K562 (cell line): ENCODE measurements at regions not wholly inside any gene's neighbourhood (a gene's known extent, or its start where the extent isn't known, plus 50 kb on each side); places are given as distances from the start of the nearest gene placed in this dataset.

Experiments
- ELF1 ChIP-seq: fragments of 200-800 bp; sonication (Bioruptor generic); IDR thresholded peaks from 2 replicates; pipeline ENCODE4 v1.6.1; 2016; ENCODE audit warnings: missing genetic modification characterization, missing compliant biosample characterization
- EZH2 ChIP-seq: IDR thresholded peaks from 2 replicates; pipeline ENCODE4 v1.6.1; 2012; ENCODE audit warnings: low read depth, mild to moderate bottlenecking, inconsistent platforms, low read length, borderline replicate concordance
- GABPB2 ChIP-seq: fragments of 250-450 bp; sonication (Bioruptor Pico); conservative IDR thresholded peaks from 2 replicates; pipeline ENCODE4 v1.5.1; 2021; ENCODE audit warnings: mild to moderate bottlenecking
- JUN ChIP-seq, 2 experiments: sonication (generic) in 1 of 2; formaldehyde crosslinking in 1 of 2; IDR thresholded peaks; 2 replicates each; pipeline versions ENCODE4 v1.6.1 to v1.8.0; 2012 to 2022; ENCODE audit warnings: borderline replicate concordance in 2 of 2, mild to moderate bottlenecking in 2 of 2, improper control_type of control experiment in 1 of 2, low read depth in 1 of 2, low read length in 1 of 2, missing genetic modification reagents in 1 of 2
- MAFK ChIP-seq: IDR thresholded peaks from 2 replicates; pipeline ENCODE4 v1.6.1; 2011; ENCODE audit warnings: low read length, improper control_type of control experiment
- PHF20 ChIP-seq: fragments of 450-650 bp; IDR thresholded peaks from 2 replicates; pipeline ENCODE4 v1.6.1; 2018; ENCODE audit not compliant: partially characterized antibody
- RBM39 ChIP-seq: fragments of 200-400 bp; formaldehyde crosslinking; optimal IDR thresholded peaks from 2 replicates; pipeline ENCODE3; 2018; ENCODE audit warnings: low read depth, low read length
- ZNF232 ChIP-seq: sonication (generic); formaldehyde crosslinking; IDR thresholded peaks from 2 replicates; pipeline ENCODE4 v1.8.0; 2022; ENCODE audit warnings: mild to moderate bottlenecking, missing genetic modification reagents
- ZNF551 ChIP-seq: fragments of 250-450 bp; sonication (Bioruptor Pico); IDR thresholded peaks from 2 replicates; pipeline ENCODE4 v1.5.0; 2021; ENCODE audit warnings: mild to moderate bottlenecking, moderate library complexity
- TF ChIP-seq, protein P1 (sequence below): sonication (generic); formaldehyde crosslinking; IDR thresholded peaks from 2 replicates; pipeline ENCODE4 v1.8.0; 2023; ENCODE audit warnings: missing genetic modification reagents, mild to moderate bottlenecking, borderline replicate concordance
- TF ChIP-seq, protein P2 (sequence below), 2 experiments: fragments of 150-350 bp in 1 of 2; IDR thresholded peaks; 2 replicates each; pipeline ENCODE4 v1.6.1; 2012 to 2016; ENCODE audit warnings: low read depth in 2 of 2, low read length in 2 of 2, mild to moderate bottlenecking in 1 of 2, moderate library complexity in 1 of 2
- TF ChIP-seq, protein P3 (sequence below): fragments of 450-650 bp; IDR thresholded peaks from 2 replicates; pipeline ENCODE4 v1.6.1; 2017; ENCODE audit warnings: antibody characterized with exemption, mild to moderate bottlenecking

DNA sequence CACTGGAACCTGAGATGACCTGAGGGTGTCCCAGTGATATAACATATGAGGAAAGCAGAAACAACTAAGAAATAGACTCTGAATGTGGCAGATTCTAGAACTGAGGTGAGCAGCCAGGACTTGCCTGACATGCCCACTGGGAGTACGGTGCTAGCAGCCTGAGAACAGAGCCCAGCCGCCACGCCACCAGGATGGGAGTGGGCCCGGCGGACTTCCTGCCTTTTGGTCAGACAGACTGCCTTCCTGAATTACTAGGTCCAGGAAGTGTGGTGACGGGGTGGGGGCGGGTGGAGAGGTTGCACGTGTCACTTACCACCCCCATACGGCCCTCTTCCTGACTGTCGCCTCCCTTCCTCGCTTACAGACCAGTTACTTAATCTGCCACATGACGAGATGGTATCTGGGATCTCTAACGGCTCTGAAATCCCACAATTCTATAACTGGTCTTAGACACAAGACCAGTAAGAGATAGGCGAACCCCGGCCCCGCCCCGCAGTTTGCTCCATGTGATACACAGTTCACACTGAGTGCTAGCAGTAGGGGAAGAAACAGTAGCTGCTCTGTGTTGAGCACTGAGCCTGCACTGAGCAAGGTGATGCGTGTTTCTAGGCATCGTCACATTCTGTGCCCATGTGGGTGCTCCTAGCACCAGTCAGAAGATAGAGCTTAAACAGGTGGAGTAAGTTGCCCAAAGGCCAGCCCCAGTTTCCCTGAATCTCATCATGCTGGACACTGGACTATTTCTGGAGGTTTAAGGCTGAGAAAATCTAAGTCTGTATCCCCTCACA, 95.7 kb downstream of the CPN2 start (continued):
- TF ChIP-seq, protein P1, sequence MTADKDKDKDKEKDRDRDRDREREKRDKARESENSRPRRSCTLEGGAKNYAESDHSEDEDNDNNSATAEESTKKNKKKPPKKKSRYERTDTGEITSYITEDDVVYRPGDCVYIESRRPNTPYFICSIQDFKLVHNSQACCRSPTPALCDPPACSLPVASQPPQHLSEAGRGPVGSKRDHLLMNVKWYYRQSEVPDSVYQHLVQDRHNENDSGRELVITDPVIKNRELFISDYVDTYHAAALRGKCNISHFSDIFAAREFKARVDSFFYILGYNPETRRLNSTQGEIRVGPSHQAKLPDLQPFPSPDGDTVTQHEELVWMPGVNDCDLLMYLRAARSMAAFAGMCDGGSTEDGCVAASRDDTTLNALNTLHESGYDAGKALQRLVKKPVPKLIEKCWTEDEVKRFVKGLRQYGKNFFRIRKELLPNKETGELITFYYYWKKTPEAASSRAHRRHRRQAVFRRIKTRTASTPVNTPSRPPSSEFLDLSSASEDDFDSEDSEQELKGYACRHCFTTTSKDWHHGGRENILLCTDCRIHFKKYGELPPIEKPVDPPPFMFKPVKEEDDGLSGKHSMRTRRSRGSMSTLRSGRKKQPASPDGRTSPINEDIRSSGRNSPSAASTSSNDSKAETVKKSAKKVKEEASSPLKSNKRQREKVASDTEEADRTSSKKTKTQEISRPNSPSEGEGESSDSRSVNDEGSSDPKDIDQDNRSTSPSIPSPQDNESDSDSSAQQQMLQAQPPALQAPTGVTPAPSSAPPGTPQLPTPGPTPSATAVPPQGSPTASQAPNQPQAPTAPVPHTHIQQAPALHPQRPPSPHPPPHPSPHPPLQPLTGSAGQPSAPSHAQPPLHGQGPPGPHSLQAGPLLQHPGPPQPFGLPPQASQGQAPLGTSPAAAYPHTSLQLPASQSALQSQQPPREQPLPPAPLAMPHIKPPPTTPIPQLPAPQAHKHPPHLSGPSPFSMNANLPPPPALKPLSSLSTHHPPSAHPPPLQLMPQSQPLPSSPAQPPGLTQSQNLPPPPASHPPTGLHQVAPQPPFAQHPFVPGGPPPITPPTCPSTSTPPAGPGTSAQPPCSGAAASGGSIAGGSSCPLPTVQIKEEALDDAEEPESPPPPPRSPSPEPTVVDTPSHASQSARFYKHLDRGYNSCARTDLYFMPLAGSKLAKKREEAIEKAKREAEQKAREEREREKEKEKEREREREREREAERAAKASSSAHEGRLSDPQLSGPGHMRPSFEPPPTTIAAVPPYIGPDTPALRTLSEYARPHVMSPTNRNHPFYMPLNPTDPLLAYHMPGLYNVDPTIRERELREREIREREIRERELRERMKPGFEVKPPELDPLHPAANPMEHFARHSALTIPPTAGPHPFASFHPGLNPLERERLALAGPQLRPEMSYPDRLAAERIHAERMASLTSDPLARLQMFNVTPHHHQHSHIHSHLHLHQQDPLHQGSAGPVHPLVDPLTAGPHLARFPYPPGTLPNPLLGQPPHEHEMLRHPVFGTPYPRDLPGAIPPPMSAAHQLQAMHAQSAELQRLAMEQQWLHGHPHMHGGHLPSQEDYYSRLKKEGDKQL (CRISPR knock-in tag) = no peak
- no peak for TF ChIP-seq RBM39
- peak; percentile 99 for TF ChIP-seq ELF1 (tag)
- TF ChIP-seq EZH2 = no peak
- no peak for TF ChIP-seq ZNF551 (CRISPR knock-in tag)
- TF ChIP-seq, protein P2, sequence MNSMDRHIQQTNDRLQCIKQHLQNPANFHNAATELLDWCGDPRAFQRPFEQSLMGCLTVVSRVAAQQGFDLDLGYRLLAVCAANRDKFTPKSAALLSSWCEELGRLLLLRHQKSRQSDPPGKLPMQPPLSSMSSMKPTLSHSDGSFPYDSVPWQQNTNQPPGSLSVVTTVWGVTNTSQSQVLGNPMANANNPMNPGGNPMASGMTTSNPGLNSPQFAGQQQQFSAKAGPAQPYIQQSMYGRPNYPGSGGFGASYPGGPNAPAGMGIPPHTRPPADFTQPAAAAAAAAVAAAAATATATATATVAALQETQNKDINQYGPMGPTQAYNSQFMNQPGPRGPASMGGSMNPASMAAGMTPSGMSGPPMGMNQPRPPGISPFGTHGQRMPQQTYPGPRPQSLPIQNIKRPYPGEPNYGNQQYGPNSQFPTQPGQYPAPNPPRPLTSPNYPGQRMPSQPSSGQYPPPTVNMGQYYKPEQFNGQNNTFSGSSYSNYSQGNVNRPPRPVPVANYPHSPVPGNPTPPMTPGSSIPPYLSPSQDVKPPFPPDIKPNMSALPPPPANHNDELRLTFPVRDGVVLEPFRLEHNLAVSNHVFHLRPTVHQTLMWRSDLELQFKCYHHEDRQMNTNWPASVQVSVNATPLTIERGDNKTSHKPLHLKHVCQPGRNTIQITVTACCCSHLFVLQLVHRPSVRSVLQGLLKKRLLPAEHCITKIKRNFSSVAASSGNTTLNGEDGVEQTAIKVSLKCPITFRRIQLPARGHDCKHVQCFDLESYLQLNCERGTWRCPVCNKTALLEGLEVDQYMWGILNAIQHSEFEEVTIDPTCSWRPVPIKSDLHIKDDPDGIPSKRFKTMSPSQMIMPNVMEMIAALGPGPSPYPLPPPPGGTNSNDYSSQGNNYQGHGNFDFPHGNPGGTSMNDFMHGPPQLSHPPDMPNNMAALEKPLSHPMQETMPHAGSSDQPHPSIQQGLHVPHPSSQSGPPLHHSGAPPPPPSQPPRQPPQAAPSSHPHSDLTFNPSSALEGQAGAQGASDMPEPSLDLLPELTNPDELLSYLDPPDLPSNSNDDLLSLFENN (IDR thresholded peaks at IDR 0.05; ENCODE audit: low read depth in 2 of 2, low read length in 2 of 2) = peak in 1 of 2 experiments; percentile 56; a peak in 1 of 4 replicates
- 0 out of 2 replicates have a peak, but pooled peaks have one; percentile 59 for TF ChIP-seq ZNF232 (CRISPR knock-in tag)
- TF ChIP-seq MAFK = no peak
- peak; percentile 81 for TF ChIP-seq JUN (IDR thresholded peaks at IDR 0.05; ENCODE audit: borderline replicate concordance, low read depth, low read length)
- no peak for TF ChIP-seq JUN (CRISPR knock-in tag; IDR thresholded peaks at IDR 0.05; ENCODE audit: borderline replicate concordance)
- TF ChIP-seq, protein P3, sequence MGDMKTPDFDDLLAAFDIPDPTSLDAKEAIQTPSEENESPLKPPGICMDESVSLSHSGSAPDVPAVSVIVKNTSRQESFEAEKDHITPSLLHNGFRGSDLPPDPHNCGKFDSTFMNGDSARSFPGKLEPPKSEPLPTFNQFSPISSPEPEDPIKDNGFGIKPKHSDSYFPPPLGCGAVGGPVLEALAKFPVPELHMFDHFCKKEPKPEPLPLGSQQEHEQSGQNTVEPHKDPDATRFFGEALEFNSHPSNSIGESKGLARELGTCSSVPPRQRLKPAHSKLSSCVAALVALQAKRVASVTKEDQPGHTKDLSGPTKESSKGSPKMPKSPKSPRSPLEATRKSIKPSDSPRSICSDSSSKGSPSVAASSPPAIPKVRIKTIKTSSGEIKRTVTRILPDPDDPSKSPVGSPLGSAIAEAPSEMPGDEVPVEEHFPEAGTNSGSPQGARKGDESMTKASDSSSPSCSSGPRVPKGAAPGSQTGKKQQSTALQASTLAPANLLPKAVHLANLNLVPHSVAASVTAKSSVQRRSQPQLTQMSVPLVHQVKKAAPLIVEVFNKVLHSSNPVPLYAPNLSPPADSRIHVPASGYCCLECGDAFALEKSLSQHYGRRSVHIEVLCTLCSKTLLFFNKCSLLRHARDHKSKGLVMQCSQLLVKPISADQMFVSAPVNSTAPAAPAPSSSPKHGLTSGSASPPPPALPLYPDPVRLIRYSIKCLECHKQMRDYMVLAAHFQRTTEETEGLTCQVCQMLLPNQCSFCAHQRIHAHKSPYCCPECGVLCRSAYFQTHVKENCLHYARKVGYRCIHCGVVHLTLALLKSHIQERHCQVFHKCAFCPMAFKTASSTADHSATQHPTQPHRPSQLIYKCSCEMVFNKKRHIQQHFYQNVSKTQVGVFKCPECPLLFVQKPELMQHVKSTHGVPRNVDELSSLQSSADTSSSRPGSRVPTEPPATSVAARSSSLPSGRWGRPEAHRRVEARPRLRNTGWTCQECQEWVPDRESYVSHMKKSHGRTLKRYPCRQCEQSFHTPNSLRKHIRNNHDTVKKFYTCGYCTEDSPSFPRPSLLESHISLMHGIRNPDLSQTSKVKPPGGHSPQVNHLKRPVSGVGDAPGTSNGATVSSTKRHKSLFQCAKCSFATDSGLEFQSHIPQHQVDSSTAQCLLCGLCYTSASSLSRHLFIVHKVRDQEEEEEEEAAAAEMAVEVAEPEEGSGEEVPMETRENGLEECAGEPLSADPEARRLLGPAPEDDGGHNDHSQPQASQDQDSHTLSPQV = peak; percentile 95
- TF ChIP-seq GABPB2 (CRISPR knock-in tag) = no peak
- peak; percentile 63 for TF ChIP-seq PHF20
